Coronary artery (tissue), 2 donors: ENCODE measurements at regions not wholly inside any gene's neighbourhood (a gene's known extent, or its start where the extent isn't known, plus 50 kb on each side); places are given as distances from the start of the nearest gene placed in this dataset.
"Not testable (repeated sequence)": the region's sequence is repeated elsewhere in the genome, so short reads cannot be mapped to it uniquely, and the experiment has no call there.

Experiments
- DNase-seq: peaks from one replicate; pipeline ENCODE4 v3.0.0-alpha.2; 2017; ENCODE audit warnings: low spot score
- H3K27ac ChIP-seq, 2 donors: fragments of 200-600 bp; sonication (generic); one replicate each; pipeline ENCODE4 v1.5.1; 2016 to 2019
- H3K4me3 ChIP-seq: fragments of 200-600 bp; sonication (generic); 2 replicates; pipeline ENCODE4 v1.5.1; 2016; ENCODE audit warnings: mild to moderate bottlenecking, moderate library complexity
- CTCF ChIP-seq: fragments of 200-600 bp; sonication (generic); IDR thresholded peaks from one replicate; pipeline ENCODE4 v1.5.1; 2019; ENCODE audit warnings: antibody characterized with exemption

GRCh38 chr6:68194846-68195478 lies 440.1 kb upstream of the ADGRB3 start:
- no peak for TF ChIP-seq CTCF
- Histone ChIP-seq H3K27ac (no peak overlapping the region), H3K4me3 (no peak overlapping the region)
- DNase-seq = no peak

GRCh38 chr6:68192988-68193387 lies 442.1 kb upstream of the ADGRB3 start:
- no peak for DNase-seq
- no peak for TF ChIP-seq CTCF
- Histone ChIP-seq H3K27ac (no peak overlapping the region), H3K4me3 (no peak overlapping the region)

- DNase-seq = no peak
- Histone ChIP-seq H3K27ac (no peak overlapping the region), H3K4me3 (no peak overlapping the region)
- TF ChIP-seq CTCF = no peak
Measured at GRCh38 chr6:68189217-68189815, 445.8 kb upstream of the ADGRB3 start.

- DNase-seq = no peak
- TF ChIP-seq CTCF = no peak
Measured at GRCh38 chr6:68186870-68187269, 448.2 kb upstream of the ADGRB3 start.

GRCh38 chr6:68182386-68182785 lies 452.7 kb upstream of the ADGRB3 start:
- no peak for DNase-seq
- H3K27ac ChIP-seq = no peak overlapping the region
- no peak for TF ChIP-seq CTCF
- H3K4me3 ChIP-seq = no peak overlapping the region

More at GRCh38 chr6:68186870-68187269, 448.2 kb upstream of the ADGRB3 start:
- Histone ChIP-seq H3K27ac (no peak overlapping the region), H3K4me3 (no peak overlapping the region)

- DNase-seq, H3K4me3 ChIP-seq, H3K27ac ChIP-seq: not testable (repeated sequence)
Measured at GRCh38 chr6:68181027-68181426, 454.1 kb upstream of the ADGRB3 start.

- DNase-seq = no peak
- Histone ChIP-seq H3K4me3 (no peak overlapping the region), H3K27ac (no peak overlapping the region)
- no peak for TF ChIP-seq CTCF
Measured at GRCh38 chr6:68173616-68174015, 461.5 kb upstream of the ADGRB3 start.
